ENCODE measurements at regions not wholly inside any gene's neighbourhood (a gene's known extent, or its start where the extent isn't known, plus 50 kb on each side); places are given as distances from the start of the nearest gene placed in this dataset.

- TF ChIP-seq CTCF (IDR thresholded peaks at IDR 0.05) (no peak), POLR2A (IDR thresholded peaks at IDR 0.05) (no peak)
These were observed 238.5 kb upstream of the KCNMB2 start for GRCh38 chr3:178297740-178298139.

Measured in ovary (tissue), 3 donors.